ENCODE measurements at regions not wholly inside any gene's neighbourhood (a gene's known extent, or its start where the extent isn't known, plus 50 kb on each side); places are given as distances from the start of the nearest gene placed in this dataset.

DNA sequence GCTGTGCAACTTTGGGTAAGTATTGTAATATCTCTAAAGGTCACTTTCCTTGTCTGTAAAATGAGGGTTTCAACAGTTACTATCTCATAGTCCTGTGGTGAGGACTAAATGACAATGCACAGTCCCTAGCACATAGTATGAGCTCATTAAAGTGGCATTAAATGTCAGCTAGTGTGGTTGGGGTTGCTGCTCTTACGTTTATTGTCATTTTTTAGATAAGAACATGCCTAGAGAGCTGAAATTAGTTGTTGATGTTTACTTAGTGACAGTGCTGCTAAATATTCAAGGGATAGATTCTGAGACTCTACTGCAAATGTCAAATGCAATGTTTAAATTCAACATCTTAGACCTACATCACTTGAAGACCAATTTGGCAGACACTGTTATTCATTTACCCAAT, 356.1 kb upstream of the ETAA1 start:
- TF ChIP-seq CTCF (IDR thresholded peaks at IDR 0.05; ENCODE audit: poor library complexity, severe bottlenecking) (no peak), EP300 (conservative IDR thresholded peaks at IDR 0.05; ENCODE audit: poor library complexity, severe bottlenecking) (no peak), TAF1 (IDR thresholded peaks at IDR 0.05; ENCODE audit: low read depth) (no peak)
